H9 (cell line): ENCODE measurements at regions not wholly inside any gene's neighbourhood (a gene's known extent, or its start where the extent isn't known, plus 50 kb on each side); places are given as distances from the start of the nearest gene placed in this dataset.

Experiments
- DNase-seq: peaks from one replicate; pipeline ENCODE4 v3.0.0-alpha.2; 2017
- H2AFZ ChIP-seq: one replicate; pipeline ENCODE4 v1.6.1; 2013; ENCODE audit warnings: mild to moderate bottlenecking, low read length, control low read depth, moderate library complexity
- H2AK5ac ChIP-seq: 2 replicates; pipeline ENCODE4 v1.6.1; 2013; ENCODE audit warnings: low read length, control low read depth, mixed read lengths; ENCODE audit not compliant: insufficient read length
- H2BK120ac ChIP-seq: one replicate; pipeline ENCODE4 v1.6.1; 2013; ENCODE audit warnings: low read depth, mild to moderate bottlenecking, low read length, control low read depth, inconsistent platforms; ENCODE audit not compliant: poor library complexity, severe bottlenecking
- H2BK12ac ChIP-seq: 2 replicates; pipeline ENCODE4 v1.6.1; 2013; ENCODE audit warnings: low read length, control low read depth, mixed read lengths, low read depth; ENCODE audit not compliant: insufficient read length
- H2BK15ac ChIP-seq: 2 replicates; pipeline ENCODE4 v1.6.1; 2013; ENCODE audit warnings: low read depth, low read length, control low read depth
- H2BK20ac ChIP-seq: one replicate; pipeline ENCODE4 v1.6.1; 2013; ENCODE audit warnings: low read depth, mild to moderate bottlenecking, low read length, control low read depth, inconsistent platforms; ENCODE audit not compliant: poor library complexity, severe bottlenecking
- H2BK5ac ChIP-seq: 2 replicates; pipeline ENCODE4 v1.6.1; 2013; ENCODE audit warnings: low read length, control low read depth, mixed read lengths; ENCODE audit not compliant: insufficient read length
- H3K14ac ChIP-seq: 2 replicates; pipeline ENCODE4 v1.6.1; 2013; ENCODE audit warnings: low read length, control low read depth; ENCODE audit not compliant: insufficient read depth
- H3K18ac ChIP-seq: 2 replicates; pipeline ENCODE4 v1.6.1; 2013; ENCODE audit warnings: low read depth, mild to moderate bottlenecking, mixed read lengths, low read length, control low read depth; ENCODE audit not compliant: insufficient read length
- H3K23ac ChIP-seq: 2 replicates; pipeline ENCODE4 v1.6.1; 2013; ENCODE audit warnings: low read length, control low read depth, mixed read lengths, low read depth; ENCODE audit not compliant: insufficient read length
- H3K23me2 ChIP-seq: 2 replicates; pipeline ENCODE4 v1.6.1; 2013; ENCODE audit warnings: low read depth, mild to moderate bottlenecking, mixed read lengths, low read length, control low read depth; ENCODE audit not compliant: insufficient read length, poor library complexity, severe bottlenecking
- H3K27ac ChIP-seq: 2 replicates; pipeline ENCODE4 v1.5.1; 2013; ENCODE audit warnings: low read length, control low read depth, mixed read lengths, low read depth; ENCODE audit not compliant: insufficient read length
- H3K27me3 ChIP-seq: 2 replicates; pipeline ENCODE4 v1.6.1; 2013; ENCODE audit warnings: low read length, control low read depth, inconsistent platforms; ENCODE audit not compliant: insufficient read depth
- H3K4ac ChIP-seq: 2 replicates; pipeline ENCODE4 v1.6.1; 2013; ENCODE audit warnings: low read depth, mild to moderate bottlenecking, control low read depth, inconsistent platforms, low read length, moderate library complexity
- H3K4me1 ChIP-seq: 2 replicates; pipeline ENCODE4 v1.6.1; 2013; ENCODE audit warnings: low read length, control low read depth, inconsistent platforms; ENCODE audit not compliant: insufficient read depth
- H3K4me2 ChIP-seq: 2 replicates; pipeline ENCODE4 v1.6.1; 2013; ENCODE audit warnings: low read length, control low read depth, mixed read lengths; ENCODE audit not compliant: insufficient read length, insufficient read depth
- H3K56ac ChIP-seq: 2 replicates; pipeline ENCODE4 v1.6.1; 2013; ENCODE audit warnings: low read depth, mild to moderate bottlenecking, mixed read lengths, low read length, control low read depth; ENCODE audit not compliant: insufficient read length
- H3K79me1 ChIP-seq: 2 replicates; pipeline ENCODE4 v1.6.1; 2013; ENCODE audit warnings: low read depth, mild to moderate bottlenecking, moderate library complexity, low read length, control low read depth, inconsistent platforms; ENCODE audit not compliant: insufficient read depth, poor library complexity, severe bottlenecking
- H3K79me2 ChIP-seq: 2 replicates; pipeline ENCODE4 v1.6.1; 2013; ENCODE audit warnings: low read length, control low read depth, inconsistent platforms; ENCODE audit not compliant: insufficient read depth
- H3K9ac ChIP-seq: 2 replicates; pipeline ENCODE4 v1.6.1; 2013; ENCODE audit warnings: low read length, control low read depth, mixed read lengths; ENCODE audit not compliant: insufficient read length; ENCODE audit errors: extremely low read depth
- H3K9me3 ChIP-seq: one replicate; pipeline ENCODE4 v1.6.1; 2013; ENCODE audit warnings: low read depth, low read length, inconsistent platforms; ENCODE audit not compliant: control insufficient read depth
- H3T11ph ChIP-seq: one replicate; pipeline ENCODE4 v1.6.1; 2013; ENCODE audit warnings: mild to moderate bottlenecking, low read length, control low read depth, inconsistent platforms
- H4K20me1 ChIP-seq: one replicate; pipeline ENCODE4 v1.6.1; 2013; ENCODE audit not compliant: control insufficient read depth, insufficient read length, insufficient read depth
- H4K5ac ChIP-seq: 2 replicates; pipeline ENCODE4 v1.6.1; 2013; ENCODE audit warnings: low read depth, mild to moderate bottlenecking, mixed read lengths, low read length, control low read depth; ENCODE audit not compliant: insufficient read length
- H4K8ac ChIP-seq: replicated peaks from 2 replicates; pipeline ENCODE4 v1.6.1; 2013; ENCODE audit warnings: low read length, control low read depth, mixed read lengths, low read depth; ENCODE audit not compliant: insufficient read length
- H4K91ac ChIP-seq: 2 replicates; pipeline ENCODE4 v1.6.1; 2013; ENCODE audit warnings: low read depth, mild to moderate bottlenecking, moderate library complexity, mixed read lengths, low read length, control low read depth; ENCODE audit not compliant: insufficient read length
- H3K27ac Mint-ChIP-seq, 3 experiments: 2 replicates in 2 of 3; 3 replicates in 1 of 3; pipeline ENCODE4 v1.8.0; 2020 to 2021; ENCODE audit warnings: mixed read lengths in 3 of 3, mild to moderate bottlenecking in 1 of 3, moderate library complexity in 1 of 3
- H3K27me3 Mint-ChIP-seq: 2 replicates; pipeline ENCODE4 v1.8.0; 2021; ENCODE audit warnings: low read depth, mild to moderate bottlenecking, moderate library complexity, mixed read lengths
- H3K36me3 Mint-ChIP-seq, 3 experiments: 2 replicates in 2 of 3; 3 replicates in 1 of 3; pipeline ENCODE4 v1.8.0; 2020 to 2021; ENCODE audit warnings: low read depth in 3 of 3, mixed read lengths in 3 of 3; ENCODE audit not compliant: insufficient read depth in 1 of 3
- H3K4me1 Mint-ChIP-seq, 2 experiments: 2 replicates each; pipeline ENCODE4 v1.8.0; 2020; ENCODE audit warnings: mixed read lengths in 2 of 2
- H3K4me3 Mint-ChIP-seq, 2 experiments: 2 replicates in 1 of 2; 3 replicates in 1 of 2; pipeline ENCODE4 v1.8.0; 2020 to 2021; ENCODE audit warnings: mild to moderate bottlenecking in 2 of 2, mixed read lengths in 2 of 2, moderate library complexity in 1 of 2
- H3K9me3 Mint-ChIP-seq, 2 experiments: 2 replicates in 1 of 2; 3 replicates in 1 of 2; pipeline ENCODE4 v1.8.0; 2020; ENCODE audit warnings: mild to moderate bottlenecking in 2 of 2, mixed read lengths in 2 of 2, moderate library complexity in 1 of 2
- WGBS: extraction: QIAGEN DNeasy Blood & Tissue Kit; methylation state at CpG from one replicate; pipeline ENCODE4 v1.1.7; 2013; ENCODE audit warnings: missing lambda C conversion rate, low lambda C conversion rate, mixed read lengths; ENCODE audit not compliant: insufficient read length; ENCODE audit errors: extremely low coverage; 5-methylcytosine and 5-hydroxymethylcytosine counted together
- TF ChIP-seq, protein P1 (sequence below): fragments of 200-600 bp; sonication (generic); conservative IDR thresholded peaks from 3 replicates; pipeline ENCODE4 v1.8.0; 2021; ENCODE audit warnings: antibody characterized with exemption, mild to moderate bottlenecking

- Histone ChIP-seq H4K91ac (no peak overlapping the region), H3K4me2 (no peak overlapping the region), H4K8ac (no peak overlapping the region), H2BK20ac (no peak overlapping the region), H4K5ac (no peak overlapping the region), H3K79me2 (no peaks in the 10 kb centered on the region), H2BK120ac (no peak overlapping the region), H3K18ac (no peak overlapping the region), H3K23me2 (no peaks in the 10 kb centered on the region), H3T11ph (no peak overlapping the region), H3K14ac (no peak overlapping the region), H3K23ac (no peak overlapping the region), H2BK15ac (no peak overlapping the region), H3K4ac (no peak overlapping the region), H2AFZ (no peak overlapping the region), H3K9ac (no peak overlapping the region), H2AK5ac (no peak overlapping the region), H3K27ac (no peak overlapping the region), H3K56ac (no peak overlapping the region), H3K27me3 (no peaks in the 10 kb centered on the region), H2BK5ac (no peak overlapping the region), H2BK12ac (no peak overlapping the region), H3K4me1 (no peaks in the 10 kb centered on the region), H3K79me1 (no peaks in the 10 kb centered on the region), H4K20me1 (no peaks in the 10 kb centered on the region), H3K9me3 (no peaks in the 10 kb centered on the region)
- Mint-ChIP-seq H3K27me3 (no peaks in the 10 kb centered on the region), H3K36me3 (peaks cover 0 to 2% (median 0%) of the 10 kb centered on the region in 3 experiments; a peak in 3 of 7 replicates), H3K4me1 (peaks cover 0 to 8% of the 10 kb centered on the region in 2 experiments; a peak in 3 of 4 replicates), H3K27ac (no peak overlapping the region), H3K4me3 (no peak overlapping the region), H3K9me3 (no peaks in the 10 kb centered on the region)
- TF ChIP-seq, protein P1, sequence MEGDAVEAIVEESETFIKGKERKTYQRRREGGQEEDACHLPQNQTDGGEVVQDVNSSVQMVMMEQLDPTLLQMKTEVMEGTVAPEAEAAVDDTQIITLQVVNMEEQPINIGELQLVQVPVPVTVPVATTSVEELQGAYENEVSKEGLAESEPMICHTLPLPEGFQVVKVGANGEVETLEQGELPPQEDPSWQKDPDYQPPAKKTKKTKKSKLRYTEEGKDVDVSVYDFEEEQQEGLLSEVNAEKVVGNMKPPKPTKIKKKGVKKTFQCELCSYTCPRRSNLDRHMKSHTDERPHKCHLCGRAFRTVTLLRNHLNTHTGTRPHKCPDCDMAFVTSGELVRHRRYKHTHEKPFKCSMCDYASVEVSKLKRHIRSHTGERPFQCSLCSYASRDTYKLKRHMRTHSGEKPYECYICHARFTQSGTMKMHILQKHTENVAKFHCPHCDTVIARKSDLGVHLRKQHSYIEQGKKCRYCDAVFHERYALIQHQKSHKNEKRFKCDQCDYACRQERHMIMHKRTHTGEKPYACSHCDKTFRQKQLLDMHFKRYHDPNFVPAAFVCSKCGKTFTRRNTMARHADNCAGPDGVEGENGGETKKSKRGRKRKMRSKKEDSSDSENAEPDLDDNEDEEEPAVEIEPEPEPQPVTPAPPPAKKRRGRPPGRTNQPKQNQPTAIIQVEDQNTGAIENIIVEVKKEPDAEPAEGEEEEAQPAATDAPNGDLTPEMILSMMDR: no peak
- no peak for DNase-seq
- WGBS: no CpG with 5 or more reads among the region's 2 CpGs
These were observed 180.7 kb upstream of the SLC38A2 start for GRCh38 chr12:46553266-46553665.
